PC-3 (cell line): ENCODE measurements at regions not wholly inside any gene's neighbourhood (a gene's known extent, or its start where the extent isn't known, plus 50 kb on each side); places are given as distances from the start of the nearest gene placed in this dataset.

Experiments used
- ATAC-seq: fragments of 200-7000 bp; cut with Tn5 transposase; 2 replicates; pipeline ENCODE4 v1.9.1; 2020; ENCODE audit warnings: mild to moderate bottlenecking, moderate library complexity
- BruUV-seq: library from RNA; stranded (reverse); fragments of 400-500 nt; replicated peaks from 2 replicates; lab custom pipeline; 2021; lab: Mats Ljungman, UMichigan
- CTCF ChIA-PET: fragments of 300-600 bp; sonication (Branson Sonifier 250); formaldehyde crosslinking; loops from one replicate; lab custom pipeline; 2022; ENCODE audit warnings: antibody characterized with exemption; lab: Charles Lee
- POLR2A ChIA-PET: fragments of 300-600 bp; sonication (Branson Sonifier 250); formaldehyde crosslinking; loops from one replicate; lab custom pipeline; 2022; ENCODE audit warnings: antibody characterized with exemption; ENCODE audit not compliant: unreplicated experiment; lab: Charles Lee
- DNase-seq: peaks from one replicate; pipeline ENCODE4 v3.0.0-alpha.2; 2015
- H2AFZ ChIP-seq: fragments of 300-600 bp; sonication (generic); 2 replicates; pipeline ENCODE4 v1.6.0; 2016; ENCODE audit warnings: antibody characterized with exemption, low read length
- H3F3A ChIP-seq: fragments of 300-600 bp; sonication (generic); one replicate; pipeline ENCODE4 v1.6.0; 2017; ENCODE audit warnings: antibody characterized with exemption, low read length, control low read depth, mild to moderate bottlenecking; ENCODE audit not compliant: unreplicated experiment
- H3K27ac ChIP-seq: fragments of 300-600 bp; sonication (generic); 2 replicates; pipeline ENCODE4 v1.5.1; 2016; ENCODE audit warnings: mild to moderate bottlenecking, low read length
- H3K27me3 ChIP-seq: fragments of 300-600 bp; sonication (generic); 2 replicates; pipeline ENCODE4 v1.6.1; 2016; ENCODE audit warnings: low read length, mixed read lengths
- H3K36me3 ChIP-seq: fragments of 300-600 bp; sonication (generic); 2 replicates; pipeline ENCODE4 v1.6.1; 2016; ENCODE audit warnings: low read depth, mixed run types, low read length, mixed read lengths
- H3K4me1 ChIP-seq: fragments of 300-600 bp; sonication (generic); 2 replicates; pipeline ENCODE4 v1.5.1; 2016; ENCODE audit warnings: low read length; ENCODE audit not compliant: insufficient read depth
- H3K4me2 ChIP-seq: fragments of 300-600 bp; sonication (generic); 2 replicates; pipeline ENCODE4 v1.6.0; 2016; ENCODE audit warnings: low read length
- H3K4me3 ChIP-seq: fragments of 300-600 bp; sonication (generic); 2 replicates; pipeline ENCODE4 v1.5.1; 2016; ENCODE audit warnings: mild to moderate bottlenecking, low read length, mixed read lengths
- H3K79me2 ChIP-seq: fragments of 300-600 bp; sonication (generic); 2 replicates; pipeline ENCODE4 v1.6.1; 2017; ENCODE audit warnings: low read length, mixed read lengths
- H3K9ac ChIP-seq: fragments of 300-600 bp; sonication (generic); 2 replicates; pipeline ENCODE4 v1.6.0; 2016; ENCODE audit warnings: mild to moderate bottlenecking, low read length
- H3K9me2 ChIP-seq: fragments of 300-600 bp; sonication (generic); replicated peaks from 2 replicates; pipeline ENCODE4 v1.6.1; 2016; ENCODE audit warnings: mixed run types, low read length, mixed read lengths
- H3K9me3 ChIP-seq: fragments of 300-600 bp; sonication (generic); 2 replicates; pipeline ENCODE4 v1.6.1; 2016; ENCODE audit warnings: low read length, mixed read lengths
- H4K20me1 ChIP-seq: fragments of 300-600 bp; sonication (generic); 2 replicates; pipeline ENCODE4 v1.6.1; 2016; ENCODE audit warnings: low read length, mixed read lengths
- EZH2 ChIP-seq: fragments of 300-600 bp; sonication (generic); IDR thresholded peaks from one replicate; pipeline ENCODE4 v1.6.1; 2017; ENCODE audit warnings: antibody characterized with exemption, mild to moderate bottlenecking, low read length; ENCODE audit not compliant: unreplicated experiment
- EZH2phosphoT487 ChIP-seq: fragments of 300-600 bp; sonication (generic); IDR thresholded peaks from 2 replicates; pipeline ENCODE4 v1.6.1; 2018; ENCODE audit warnings: mild to moderate bottlenecking, antibody characterized with exemption, low read length, borderline replicate concordance
- intact Hi-C: fragments of 100-400 bp; cut with micrococcal nuclease; formaldehyde crosslinking; loops from 2 replicates; pipeline ENCODE4 v1.9.0; 2023
- TF ChIP-seq, protein P1 (sequence below): fragments of 300-600 bp; sonication (generic); conservative IDR thresholded peaks from 2 replicates; pipeline ENCODE4 v1.5.1; 2017; ENCODE audit warnings: antibody characterized with exemption, low read depth, mild to moderate bottlenecking, low read length

DNA sequence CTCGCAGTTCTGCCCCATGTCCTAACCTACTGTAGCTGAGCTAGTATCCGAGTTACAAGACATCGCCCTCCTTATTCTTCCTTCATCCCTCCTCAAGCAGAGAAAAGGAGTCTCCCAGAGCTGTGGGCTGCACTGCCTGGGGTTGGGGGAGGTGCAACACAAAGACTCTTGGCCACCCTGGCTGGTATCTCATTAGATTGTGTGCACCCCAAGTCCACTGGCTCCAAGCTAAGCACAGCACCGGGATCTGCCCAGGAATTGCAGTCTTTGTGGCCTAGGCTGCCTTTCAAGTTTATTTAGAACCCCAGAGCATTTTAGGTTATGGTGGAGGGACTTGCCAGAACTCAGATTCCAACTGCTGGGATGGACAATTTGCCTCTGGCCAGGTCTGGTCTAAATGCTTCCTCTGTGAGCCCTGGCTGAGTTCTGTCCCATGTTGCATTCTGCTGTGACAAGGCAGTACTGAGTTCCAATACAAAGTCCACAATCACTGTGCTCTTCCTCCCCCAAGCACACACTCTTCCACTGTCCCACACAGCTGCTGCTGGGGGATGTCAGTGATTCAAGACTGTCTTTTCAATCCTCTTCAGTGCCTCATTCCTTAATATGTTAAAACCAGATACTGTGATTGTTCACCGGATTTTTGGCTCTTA lies 169.6 kb upstream of the CLEC14A start:
- H4K20me1 ChIP-seq, result no peaks in the 10 kb centered on the region
- no peaks in the 10 kb centered on the region for H3K79me2 ChIP-seq
- ChIA-PET POLR2A (no interaction called here), CTCF (no interaction called here)
- 0 out of 2 replicates have a peak, but pooled peaks cover 7% of the 10 kb centered on the region for H3K9me3 ChIP-seq
- no peak for DNase-seq
- no peak for ATAC-seq
- H3K4me1 ChIP-seq, result no peaks in the 10 kb centered on the region
- no peak overlapping the region for H3K9ac ChIP-seq
- no peak overlapping the region for H3K27ac ChIP-seq
- no peaks in the 10 kb centered on the region for H3F3A ChIP-seq
- TF ChIP-seq EZH2phosphoT487 (no peak), EZH2 (no peak)
- TF ChIP-seq, protein P1, sequence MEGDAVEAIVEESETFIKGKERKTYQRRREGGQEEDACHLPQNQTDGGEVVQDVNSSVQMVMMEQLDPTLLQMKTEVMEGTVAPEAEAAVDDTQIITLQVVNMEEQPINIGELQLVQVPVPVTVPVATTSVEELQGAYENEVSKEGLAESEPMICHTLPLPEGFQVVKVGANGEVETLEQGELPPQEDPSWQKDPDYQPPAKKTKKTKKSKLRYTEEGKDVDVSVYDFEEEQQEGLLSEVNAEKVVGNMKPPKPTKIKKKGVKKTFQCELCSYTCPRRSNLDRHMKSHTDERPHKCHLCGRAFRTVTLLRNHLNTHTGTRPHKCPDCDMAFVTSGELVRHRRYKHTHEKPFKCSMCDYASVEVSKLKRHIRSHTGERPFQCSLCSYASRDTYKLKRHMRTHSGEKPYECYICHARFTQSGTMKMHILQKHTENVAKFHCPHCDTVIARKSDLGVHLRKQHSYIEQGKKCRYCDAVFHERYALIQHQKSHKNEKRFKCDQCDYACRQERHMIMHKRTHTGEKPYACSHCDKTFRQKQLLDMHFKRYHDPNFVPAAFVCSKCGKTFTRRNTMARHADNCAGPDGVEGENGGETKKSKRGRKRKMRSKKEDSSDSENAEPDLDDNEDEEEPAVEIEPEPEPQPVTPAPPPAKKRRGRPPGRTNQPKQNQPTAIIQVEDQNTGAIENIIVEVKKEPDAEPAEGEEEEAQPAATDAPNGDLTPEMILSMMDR, result no peak
- no peaks in the 10 kb centered on the region; the same call in 1 of the 2 replicates for H3K36me3 ChIP-seq
- H3K4me2 ChIP-seq, result no peak overlapping the region
- H3K27me3 ChIP-seq, result no peaks in the 10 kb centered on the region
- no peak overlapping the region for H3K4me3 ChIP-seq
- BruUV-seq, result no TSS peak
- no peaks in the 10 kb centered on the region for H3K9me2 ChIP-seq
- intact Hi-C loops, result no loop called here
- H2AFZ ChIP-seq, result no peak overlapping the region

DNA sequence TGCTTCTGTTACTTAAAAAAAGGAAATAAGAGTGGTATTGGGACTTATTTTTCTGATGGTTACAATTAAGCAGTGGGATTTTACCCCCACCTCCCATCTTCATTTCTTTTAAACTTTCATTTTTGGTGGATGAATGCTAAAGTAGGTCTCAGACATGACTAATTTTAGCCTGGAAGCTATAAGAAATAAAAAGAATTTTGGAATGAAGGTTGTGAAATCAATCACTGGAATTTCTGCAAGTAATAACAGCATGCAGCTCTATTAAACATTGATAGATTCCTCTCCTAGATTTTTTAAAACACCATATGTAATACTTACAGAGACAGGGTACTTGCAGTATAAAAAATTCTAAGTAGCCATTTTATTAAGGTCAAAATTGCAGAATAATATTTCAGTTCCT lies 164.2 kb upstream of the CLEC14A start:
- Histone ChIP-seq H3K4me1 (no peaks in the 10 kb centered on the region), H4K20me1 (no peaks in the 10 kb centered on the region), H3K27ac (no peak overlapping the region), H2AFZ (no peak overlapping the region), H3K27me3 (no peaks in the 10 kb centered on the region), H3K4me3 (no peak overlapping the region), H3K4me2 (no peak overlapping the region), H3K9ac (no peak overlapping the region), H3K79me2 (no peaks in the 10 kb centered on the region), H3K9me2 (no peaks in the 10 kb centered on the region), H3F3A (no peaks in the 10 kb centered on the region), H3K9me3 (0 out of 2 replicates have a peak, but pooled peaks cover 7% of the 10 kb centered on the region), H3K36me3 (no peaks in the 10 kb centered on the region; the same call in 1 of the 2 replicates)
- ChIA-PET CTCF (no interaction called here), POLR2A (no interaction called here)
- ATAC-seq, result no peak
- DNase-seq, result no peak
- TF ChIP-seq EZH2phosphoT487 (no peak), EZH2 (no peak)
- TF ChIP-seq, protein P1, result no peak
- BruUV-seq, result no TSS peak
- intact Hi-C loops, result no loop called here

DNA sequence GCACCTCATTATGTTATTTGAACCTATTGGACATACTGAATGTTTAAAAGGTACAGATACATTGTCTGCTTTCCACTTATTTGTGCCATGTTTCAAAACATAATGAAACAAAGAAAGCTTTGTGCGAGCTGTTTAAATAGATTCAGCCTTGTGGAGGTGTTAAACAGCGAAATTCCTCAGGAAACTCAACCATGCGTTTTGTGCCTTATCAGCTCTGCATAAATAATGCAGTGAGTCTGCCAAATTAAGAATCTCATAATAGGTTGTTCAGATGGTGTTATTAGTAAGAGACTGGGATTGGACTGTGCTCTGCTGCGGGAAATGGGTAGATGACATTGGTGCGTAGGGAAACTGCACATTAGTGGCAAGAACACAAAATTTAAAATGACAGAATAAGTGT lies 163.7 kb upstream of the CLEC14A start:
- no peak overlapping the region for H2AFZ ChIP-seq
- no peak overlapping the region for H3K4me2 ChIP-seq
- H3K4me3 ChIP-seq, result no peak overlapping the region
- CTCF ChIA-PET, result no interaction called here
- TF ChIP-seq, protein P1, result no peak
- TF ChIP-seq EZH2phosphoT487, result no peak
- no peaks in the 10 kb centered on the region for H3K9me2 ChIP-seq
- no peak overlapping the region for H3K27ac ChIP-seq
- no TSS peak for BruUV-seq
- 0 out of 2 replicates have a peak, but pooled peaks cover 7% of the 10 kb centered on the region for H3K9me3 ChIP-seq
- no peaks in the 10 kb centered on the region for H3K4me1 ChIP-seq
- H3K27me3 ChIP-seq, result no peaks in the 10 kb centered on the region
- H3K9ac ChIP-seq, result no peak overlapping the region
- no peaks in the 10 kb centered on the region for H3K79me2 ChIP-seq
- DNase-seq (no peak), ATAC-seq (no peak)
- intact Hi-C loops, result no loop called here
- no peaks in the 10 kb centered on the region for H4K20me1 ChIP-seq
- H3K36me3 ChIP-seq, result no peaks in the 10 kb centered on the region; the same call in 1 of the 2 replicates
- no peaks in the 10 kb centered on the region for H3F3A ChIP-seq
- POLR2A ChIA-PET, result no interaction called here
